Stimulated activated naive CD8-positive, alpha-beta T cell treated with anti-CD3 and anti-CD28 coated beads, Interleukin-15, Interleukin-2, amounts not matched to agents 100 U/mL and 50 U/mL, for 24 hours (primary cell): ENCODE measurements at regions not wholly inside any gene's neighbourhood (a gene's known extent, or its start where the extent isn't known, plus 50 kb on each side); places are given as distances from the start of the nearest gene placed in this dataset.

Experiments used
- ATAC-seq: fragments of 150-1000 bp; cut with Tn5 transposase; one replicate; pipeline ENCODE4 v1.10.0; 2021
- DNase-seq: peaks from one replicate; pipeline ENCODE4 v3.0.0; 2021

DNA sequence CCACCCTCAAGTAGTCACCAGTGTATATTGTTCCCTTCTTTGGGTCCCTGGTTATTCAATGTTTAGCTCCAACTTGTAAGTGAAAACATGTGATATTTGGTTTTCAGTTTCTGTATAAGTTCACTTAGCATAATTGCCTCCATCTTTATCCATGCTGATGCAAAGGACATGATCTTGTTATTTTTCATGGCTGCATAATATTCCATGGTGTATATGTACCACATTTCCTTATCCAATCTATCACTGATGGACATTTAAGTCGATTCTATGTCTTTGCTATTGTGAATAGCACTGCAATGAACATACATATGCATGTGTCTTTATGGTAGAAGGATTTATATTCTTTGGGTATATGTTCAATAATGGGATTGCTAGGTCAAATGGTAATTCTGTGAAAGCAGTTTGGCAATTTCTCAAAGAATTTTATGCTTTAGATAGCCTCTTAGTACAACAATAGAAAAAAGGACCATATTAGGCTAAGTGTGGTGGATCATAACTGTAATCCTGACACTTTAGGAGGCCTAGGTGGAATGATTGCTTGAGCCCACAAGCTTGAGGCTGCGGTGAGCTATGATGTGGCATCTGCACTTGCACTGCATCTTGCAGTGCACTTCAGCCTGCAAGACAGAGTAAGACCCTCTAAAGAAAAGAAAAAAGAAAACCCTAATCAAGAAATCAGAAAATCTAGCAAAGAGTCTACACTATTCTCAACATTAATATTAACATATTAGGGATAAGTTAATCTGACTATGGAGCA is 468.5 kb upstream of the FAT3 start:
- ATAC-seq (no peak), DNase-seq (no peak)

DNA sequence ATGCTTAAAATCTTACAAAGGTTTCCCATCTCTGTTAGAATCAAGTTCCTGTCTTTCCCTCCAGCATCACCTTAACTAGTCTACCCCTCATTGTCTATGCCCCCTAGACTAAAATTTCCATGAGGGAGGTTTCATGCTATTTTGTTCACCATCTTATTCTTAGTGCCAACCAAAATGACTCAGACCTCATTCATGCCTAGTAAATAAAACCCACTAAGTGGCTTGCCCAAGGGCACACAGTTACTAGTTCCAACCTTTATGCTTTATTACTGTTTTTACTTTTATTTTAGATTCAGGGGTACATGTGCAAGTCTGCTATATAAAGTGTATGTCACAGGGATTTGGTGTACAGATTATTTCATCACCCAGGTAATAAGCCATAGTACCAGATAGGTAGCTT is 469.1 kb upstream of the FAT3 start:
- ATAC-seq (no peak), DNase-seq (no peak)

DNA sequence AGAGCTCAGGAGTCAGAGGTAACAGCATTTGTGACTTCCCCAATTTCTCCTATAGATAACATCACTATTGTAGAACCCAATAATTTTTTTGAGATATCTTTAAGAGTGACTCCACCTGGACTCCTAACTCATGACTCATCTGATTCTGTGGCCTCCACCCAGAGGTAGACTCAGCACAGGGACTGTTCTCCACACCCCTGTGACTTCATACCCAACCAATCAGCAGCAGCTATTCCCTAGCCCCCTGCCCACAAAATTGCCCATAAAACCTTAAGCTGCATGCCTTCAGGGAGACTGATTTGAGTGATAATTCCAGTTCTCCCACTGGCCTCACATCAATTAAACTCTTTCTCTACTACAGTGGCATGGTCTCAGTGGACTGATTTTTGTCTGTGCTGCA is 475.4 kb upstream of the FAT3 start:
- DNase-seq (no peak), ATAC-seq (no peak)

DNA sequence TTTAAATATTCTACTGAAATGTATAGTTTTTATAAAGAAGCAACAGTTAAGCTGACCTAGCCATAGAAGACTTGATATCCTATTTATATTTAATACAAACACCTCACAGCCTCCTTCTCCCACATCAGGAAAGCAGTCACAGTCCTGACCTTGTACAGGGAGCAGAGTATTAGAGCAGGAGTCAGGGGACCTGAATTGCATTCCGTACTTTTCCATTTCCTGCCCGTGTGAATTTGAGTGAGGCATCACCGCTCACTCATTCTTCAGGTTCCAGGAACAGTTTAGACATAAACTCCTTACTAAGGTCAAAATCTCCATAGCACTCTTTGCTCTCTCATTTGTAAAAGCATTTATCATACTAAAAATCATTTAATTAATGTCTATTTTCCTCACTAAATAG is 482.5 kb upstream of the FAT3 start:
- ATAC-seq (no peak), DNase-seq (no peak)

DNA sequence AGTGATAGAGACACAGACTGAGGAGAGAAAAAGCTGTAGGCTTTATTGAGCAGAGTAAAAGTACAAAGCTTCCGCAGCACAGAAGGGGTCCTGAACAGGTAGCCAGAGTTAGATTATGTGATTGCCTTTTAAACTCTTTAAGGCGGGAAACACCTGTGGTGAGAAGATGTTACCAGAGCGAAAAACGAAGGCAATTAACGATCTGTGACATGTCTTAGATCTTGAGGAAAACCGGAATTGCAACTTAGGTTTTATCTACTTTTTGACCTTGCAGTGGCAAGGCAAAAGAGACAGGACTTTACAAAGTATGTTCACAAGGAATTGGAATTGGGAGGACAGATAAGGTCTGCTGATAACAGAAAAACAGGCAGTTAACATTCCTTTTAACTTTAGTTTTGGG is 493.6 kb upstream of the FAT3 start:
- no peak for ATAC-seq
- DNase-seq, result no peak

DNA sequence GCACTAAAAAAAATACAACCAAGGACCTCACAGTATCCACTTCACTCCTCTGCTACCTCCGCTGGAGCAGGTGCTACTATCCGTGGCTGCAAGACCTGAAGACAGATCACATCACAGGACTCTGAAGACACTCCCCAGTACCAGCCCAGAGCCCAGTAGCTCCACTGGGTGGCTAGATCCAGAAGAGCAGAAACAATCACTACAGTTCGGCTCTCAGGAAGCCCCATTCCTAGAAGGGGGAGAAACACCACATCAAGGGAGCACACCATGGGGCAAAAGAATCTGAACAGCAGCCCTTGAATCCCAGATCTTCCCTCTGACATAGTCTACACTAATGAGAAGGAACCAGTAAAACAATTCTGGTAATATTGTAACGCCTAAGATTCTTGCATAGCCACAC is 494.0 kb upstream of the FAT3 start:
- ATAC-seq, result no peak
- DNase-seq, result no peak

DNA sequence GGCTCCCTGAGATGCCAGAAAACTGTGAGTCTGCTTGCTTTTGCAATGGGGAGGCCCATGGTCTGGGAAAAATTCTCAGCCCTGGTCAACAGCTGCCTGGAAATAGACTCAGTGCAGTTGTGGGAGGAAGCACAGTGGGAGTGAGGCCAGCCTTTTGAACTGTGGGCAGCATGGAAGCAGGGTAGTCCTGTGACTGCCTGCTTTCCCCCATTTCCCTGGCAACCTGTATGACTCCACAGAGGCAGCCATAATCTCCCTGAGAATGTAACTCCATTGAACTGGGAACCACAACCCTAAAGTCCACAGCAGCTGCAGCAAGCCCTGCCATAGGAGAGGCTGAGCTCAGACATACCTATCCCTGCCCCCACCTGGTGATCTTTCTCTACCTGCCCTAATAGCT is 494.6 kb upstream of the FAT3 start:
- ATAC-seq (no peak), DNase-seq (no peak)

DNA sequence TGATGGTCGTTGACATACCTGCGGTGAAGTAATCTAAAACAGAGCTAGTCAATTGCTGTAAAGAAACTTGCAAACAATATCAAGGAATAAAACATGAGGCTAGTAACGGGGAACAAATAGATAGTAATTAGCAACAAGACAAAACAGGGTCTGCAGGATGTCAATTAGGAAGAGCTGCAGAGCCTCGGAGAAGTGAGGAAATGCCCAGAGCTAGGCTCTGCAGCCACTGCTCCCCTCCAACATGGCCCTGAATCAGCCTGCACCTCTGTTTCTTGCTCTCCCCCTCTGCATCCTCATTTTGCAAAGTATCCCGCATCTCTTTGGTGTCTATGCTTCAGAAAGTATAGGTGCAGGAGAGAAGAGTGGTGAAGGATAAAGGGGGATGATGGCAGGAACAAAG is 507.4 kb upstream of the FAT3 start:
- no peak for DNase-seq
- ATAC-seq, result no peak

DNA sequence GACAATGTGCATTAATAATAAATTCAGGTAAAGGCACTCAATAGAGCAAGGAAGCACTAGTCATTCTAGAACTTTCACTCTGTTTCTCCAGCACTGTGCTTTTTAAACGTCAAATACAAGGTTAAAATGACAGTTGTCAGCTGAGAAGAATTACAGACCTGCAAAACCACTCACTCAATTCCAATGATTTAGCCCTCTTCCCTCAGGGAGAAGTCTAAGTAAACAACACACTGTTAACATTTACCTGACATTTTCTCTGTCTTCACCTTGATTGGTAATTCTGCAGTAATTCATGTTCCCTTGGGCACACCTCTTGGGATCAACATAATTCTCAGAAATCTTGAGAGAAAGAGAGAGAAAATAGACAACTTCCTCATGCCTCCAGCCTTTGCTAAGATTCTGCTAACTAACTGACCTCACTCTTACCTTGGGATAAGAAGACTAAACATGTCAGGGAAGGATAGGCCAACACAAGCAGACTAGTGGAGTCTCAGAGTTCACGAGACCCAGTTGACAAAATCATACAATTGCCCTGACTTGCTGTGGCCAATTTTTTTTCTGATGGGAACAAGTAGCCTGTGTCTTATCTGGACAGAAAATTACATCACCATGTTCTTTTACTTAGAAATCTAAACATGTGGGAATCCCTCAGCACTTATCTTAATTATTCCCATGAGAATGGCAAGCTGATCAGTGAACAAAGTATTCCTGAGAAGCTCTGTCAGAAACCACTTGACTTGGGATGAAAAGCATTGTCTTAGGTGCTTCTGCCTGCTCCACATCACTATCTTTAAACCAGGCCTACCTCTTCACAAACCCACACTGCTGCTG is 516.8 kb upstream of the FAT3 start:
- DNase-seq, result no peak

DNA sequence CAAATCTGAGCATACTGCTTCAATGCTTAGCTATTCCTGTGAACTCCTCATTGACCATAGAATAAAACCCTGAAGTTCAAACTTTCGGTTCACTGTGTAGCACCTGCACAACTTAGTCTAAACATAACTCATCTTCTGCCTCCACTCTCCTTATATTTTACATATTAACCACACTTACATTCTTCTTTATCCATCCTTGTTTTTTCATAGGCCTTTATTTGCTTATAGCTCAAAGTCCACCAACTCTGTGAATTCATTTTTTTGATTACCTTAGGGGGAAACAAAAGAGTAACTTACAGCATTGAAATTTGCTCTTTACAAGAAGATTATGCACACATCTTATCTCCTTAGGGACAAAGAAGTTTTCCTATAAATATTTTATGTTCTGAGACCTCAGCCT is 521.6 kb upstream of the FAT3 start:
- no peak for DNase-seq
- no peak for ATAC-seq

More for the DNA sequence above, 516.8 kb upstream of the FAT3 start:
- no peak for ATAC-seq

DNA sequence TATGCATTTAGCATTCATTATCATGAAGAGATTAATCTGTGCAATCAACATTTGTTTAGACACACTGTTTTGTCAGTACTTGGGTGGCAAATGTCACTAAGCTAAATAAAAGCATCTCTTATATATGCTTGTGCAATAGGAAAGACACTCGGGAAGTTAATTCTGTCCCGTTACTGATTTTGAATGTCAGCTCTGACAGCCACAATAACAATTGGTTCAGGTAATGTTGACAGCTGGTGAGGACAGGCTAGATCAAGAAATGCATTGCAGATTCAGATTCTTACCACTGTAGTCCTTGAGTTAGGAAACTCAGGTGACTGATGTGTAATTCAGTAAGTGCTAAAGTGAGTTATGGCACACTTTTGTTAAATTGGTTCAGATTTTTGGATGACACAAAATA is 523.8 kb upstream of the FAT3 start:
- ATAC-seq, result no peak
- no peak for DNase-seq

DNA sequence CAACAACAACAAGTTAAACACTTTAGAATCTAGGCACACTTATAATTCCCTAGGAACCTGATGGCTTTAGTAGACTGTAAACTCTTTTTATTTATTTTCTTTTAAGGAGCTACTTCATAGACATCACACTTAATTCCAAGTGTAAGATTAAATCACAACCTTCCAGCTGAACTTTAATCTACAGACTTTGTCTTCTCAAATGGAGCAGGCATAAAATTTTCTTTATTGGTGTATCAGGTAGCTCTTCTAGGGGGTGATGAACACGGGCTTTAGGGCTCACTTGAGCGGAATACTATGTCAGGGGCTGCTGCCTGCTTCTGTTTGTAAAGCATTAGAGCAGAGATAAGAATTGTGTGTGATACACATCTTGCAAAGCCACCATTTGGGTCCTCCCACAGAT is 525.8 kb upstream of the FAT3 start:
- DNase-seq (no peak), ATAC-seq (no peak)

DNA sequence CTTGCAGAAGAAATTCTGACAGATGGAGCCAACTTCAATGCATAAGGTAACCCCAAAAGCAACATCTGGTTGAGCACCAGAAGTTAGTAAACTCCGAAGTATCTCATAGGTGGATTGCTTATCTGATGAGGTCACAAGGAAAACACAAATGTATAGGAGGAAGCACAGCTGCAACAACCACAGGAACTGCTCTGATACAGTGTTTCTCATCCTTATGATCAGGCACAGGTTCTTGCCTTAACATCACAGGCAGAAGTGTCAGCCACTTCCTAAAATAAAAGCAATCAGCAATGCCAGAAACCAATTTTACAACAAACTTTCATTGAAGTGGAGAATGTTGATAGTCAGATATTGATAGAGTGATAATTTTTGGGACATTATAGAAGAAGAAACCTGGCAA is 530.3 kb upstream of the FAT3 start:
- no peak for ATAC-seq
- no peak for DNase-seq

DNA sequence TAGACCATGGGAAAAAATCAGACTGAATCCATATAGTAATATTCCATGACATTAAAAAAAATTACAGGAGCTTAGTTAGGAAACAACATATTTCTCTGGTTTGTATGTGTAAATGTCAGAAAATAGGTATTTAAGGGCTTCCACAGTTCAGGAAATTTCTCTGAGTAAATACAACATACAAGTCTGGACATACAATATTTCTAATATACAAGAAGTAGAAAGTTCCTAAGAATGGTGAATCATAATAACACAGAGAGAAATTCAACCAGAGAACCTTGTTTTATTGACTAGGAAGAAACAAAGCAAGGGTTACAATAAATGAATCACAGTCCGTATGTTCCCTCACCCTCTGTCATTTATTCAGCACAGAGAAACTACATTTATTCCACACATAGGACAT is 532.7 kb upstream of the FAT3 start:
- ATAC-seq, result no peak

DNA sequence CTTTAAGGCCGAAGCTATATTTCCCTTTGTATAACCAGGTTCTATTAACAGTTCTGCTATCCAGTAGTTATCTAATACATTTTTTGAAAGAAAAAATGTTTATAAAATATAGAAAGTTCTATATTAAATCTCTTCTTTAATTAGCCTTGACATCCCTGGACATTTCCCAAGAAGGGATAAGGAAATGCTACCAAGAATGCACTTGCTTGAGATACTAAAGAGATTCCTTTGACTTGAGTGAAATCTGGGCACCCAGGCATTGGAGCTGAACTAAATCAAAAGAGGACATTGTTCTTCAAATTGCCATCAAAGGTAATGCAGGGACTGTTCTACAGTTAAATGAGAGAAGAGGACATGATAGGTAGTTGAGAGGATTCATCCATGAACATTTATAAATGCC is 535.9 kb upstream of the FAT3 start:
- DNase-seq (no peak), ATAC-seq (no peak)

More for the DNA sequence above, 532.7 kb upstream of the FAT3 start:
- no peak for DNase-seq

DNA sequence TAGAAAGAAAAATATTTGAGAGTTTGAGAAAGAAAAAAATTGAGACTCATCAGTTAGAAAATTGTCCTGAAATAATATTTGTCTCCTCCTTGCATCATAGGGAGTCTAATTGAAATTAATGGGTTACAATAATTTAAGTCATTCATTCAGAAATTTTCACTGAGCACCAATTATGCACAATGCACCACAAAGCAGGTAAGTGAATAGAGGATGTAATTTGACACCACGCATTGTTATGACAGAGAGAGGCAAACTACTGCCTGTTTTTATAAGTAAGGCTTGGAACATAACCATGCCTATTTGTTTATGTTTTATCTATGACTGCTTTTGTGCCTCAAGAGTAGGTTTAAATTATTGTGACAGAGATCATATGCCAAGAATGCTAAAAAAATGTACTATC is 537.9 kb upstream of the FAT3 start:
- no peak for ATAC-seq
- DNase-seq, result no peak

DNA sequence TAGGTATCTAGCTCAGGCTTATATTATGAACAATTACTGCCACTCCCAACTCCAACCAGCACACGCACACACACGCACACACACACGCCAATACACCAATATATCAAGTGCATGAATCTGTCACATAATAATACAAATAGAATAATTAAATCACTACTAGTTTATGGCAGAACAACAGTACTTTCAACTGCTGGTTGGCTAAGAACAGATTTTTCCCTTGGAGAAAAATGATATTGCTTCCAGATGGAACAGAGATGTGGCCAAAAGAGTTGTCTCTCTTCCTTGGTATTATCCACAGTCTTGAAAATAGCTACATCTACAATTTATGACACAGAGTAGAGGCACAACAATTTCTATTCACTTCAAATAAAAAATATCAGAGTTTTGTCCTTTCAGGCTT is 538.3 kb upstream of the FAT3 start:
- ATAC-seq (no peak), DNase-seq (no peak)

DNA sequence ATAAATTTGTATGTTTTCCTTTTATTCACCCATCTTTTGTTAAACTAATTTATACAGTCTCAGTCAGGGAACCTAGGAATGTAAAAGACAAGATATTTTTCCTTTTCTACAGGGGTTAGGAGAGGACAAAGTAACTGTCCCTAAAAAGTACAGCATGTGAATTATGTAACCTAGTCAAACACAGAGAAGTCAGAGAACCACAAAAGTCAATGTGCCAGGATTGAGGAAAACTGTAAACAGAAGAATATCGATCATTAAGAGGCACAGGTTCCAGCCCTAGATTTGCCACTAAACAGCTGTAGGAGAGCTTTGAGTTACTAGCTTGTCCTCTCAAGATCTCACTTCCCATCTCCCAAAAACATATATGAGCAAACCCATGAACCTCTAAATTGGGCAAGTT is 550.9 kb upstream of the FAT3 start:
- ATAC-seq (no peak), DNase-seq (no peak)

DNA sequence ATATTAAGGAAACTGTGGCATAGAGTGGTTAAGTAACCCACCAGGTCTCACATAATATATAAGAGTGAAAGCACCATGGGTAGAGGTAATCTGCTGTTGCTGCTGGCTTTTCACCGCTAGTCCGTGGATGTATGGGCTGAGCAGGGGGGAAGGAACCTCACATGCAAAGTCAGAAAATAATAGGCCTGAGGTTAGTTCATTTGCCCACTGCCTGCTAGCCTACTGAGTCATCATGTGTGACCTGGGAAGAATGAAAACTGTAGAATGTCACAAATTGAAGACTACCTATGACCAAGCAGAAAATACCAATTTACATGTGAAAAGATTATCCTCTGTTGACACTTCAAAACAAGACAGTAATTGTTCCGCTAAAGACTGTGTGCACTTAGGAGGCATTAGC is 560.1 kb upstream of the FAT3 start:
- DNase-seq (no peak), ATAC-seq (no peak)

DNA sequence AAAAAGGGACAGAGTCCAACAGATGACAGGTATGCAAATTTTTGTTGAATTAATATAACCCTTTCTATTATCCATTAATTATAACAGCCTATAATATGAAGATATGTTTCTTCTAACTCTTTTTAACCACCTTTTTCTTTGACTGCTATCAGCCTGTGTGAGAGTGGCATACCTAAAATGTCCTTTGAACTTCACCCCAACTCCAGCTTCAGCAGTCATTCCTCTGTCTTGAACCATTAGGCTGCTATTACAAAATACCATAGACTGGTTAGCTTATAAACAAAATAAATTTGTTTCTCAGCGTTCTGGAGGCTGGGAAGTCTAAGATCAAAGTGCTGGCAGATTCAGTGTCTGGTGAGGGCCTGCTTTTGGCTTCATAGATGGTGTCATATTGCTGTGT is 564.6 kb upstream of the FAT3 start:
- ATAC-seq (no peak), DNase-seq (no peak)

DNA sequence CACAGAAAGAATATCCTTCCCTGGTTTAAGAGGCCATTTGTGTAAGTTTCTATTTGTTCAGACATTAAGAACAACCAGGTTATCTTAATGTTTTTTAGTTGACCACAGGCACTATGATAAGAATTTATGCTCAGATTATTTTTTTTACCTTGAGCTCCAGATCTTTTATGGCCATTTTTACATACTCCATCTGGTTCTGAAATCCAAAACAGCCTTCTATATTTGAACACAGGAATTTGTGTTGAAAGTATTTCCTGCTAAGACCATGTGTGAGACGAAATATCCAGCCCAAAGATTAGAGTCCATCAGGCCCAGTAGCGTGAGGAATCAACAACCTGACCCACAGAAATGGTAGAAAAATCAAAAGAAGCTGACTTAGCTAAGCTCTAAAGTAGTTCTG is 569.9 kb upstream of the FAT3 start:
- DNase-seq (no peak), ATAC-seq (no peak)

DNA sequence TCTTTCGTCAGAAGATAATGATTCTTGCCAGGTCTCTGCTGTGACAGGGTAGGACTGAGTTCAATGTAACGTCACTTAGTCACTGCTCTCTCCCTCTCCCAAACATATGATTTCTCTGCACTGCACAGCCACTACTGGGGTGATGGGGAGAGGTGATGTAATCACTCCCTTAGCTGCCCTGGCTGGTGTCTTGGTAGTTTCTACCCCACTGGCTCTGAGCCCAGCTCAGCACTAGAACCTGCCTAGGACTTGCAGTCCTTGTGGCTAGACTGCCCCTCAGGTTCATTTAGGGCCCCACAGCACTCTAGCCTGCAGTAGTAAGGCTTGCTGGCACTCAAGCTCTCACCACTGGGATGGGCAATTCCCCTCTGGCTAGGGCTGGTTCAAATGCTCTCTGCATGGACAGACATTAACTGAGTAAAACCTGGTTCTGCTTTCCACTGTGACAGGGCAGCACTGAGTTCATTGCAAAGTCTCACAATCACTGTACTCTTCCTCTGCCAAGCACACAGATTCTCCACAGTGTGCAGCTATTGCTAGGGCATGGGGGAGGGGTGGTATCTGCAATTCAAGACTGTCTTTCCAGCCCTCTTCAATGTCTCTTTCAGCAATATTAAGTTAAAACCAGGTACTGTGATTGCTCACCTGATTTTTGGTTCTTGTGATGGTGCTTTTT is 571.4 kb upstream of the FAT3 start:
- DNase-seq (no peak), ATAC-seq (no peak)

DNA sequence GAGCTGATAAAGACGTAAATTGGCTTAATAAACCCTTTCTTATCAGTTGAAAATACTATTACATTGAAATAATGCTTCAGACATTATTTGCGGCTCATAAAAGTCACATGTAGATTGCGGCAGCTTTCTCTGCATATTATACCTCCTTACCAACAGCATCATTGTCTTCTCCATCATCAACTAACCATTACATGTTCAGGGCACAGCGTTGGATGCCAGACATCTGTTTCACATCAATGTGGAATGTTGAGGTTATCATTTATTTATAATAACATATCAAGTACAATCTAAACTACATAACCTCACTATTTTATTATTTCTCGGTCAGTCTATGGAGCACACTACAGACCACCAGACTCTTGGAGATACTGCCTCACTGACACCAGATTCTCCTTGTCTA is 573.8 kb upstream of the FAT3 start:
- ATAC-seq, result no peak
- DNase-seq, result no peak
